OCI-LY1 (cell line): ENCODE measurements at regions not wholly inside any gene's neighbourhood (a gene's known extent, or its start where the extent isn't known, plus 50 kb on each side); places are given as distances from the start of the nearest gene placed in this dataset.

Experiments
- H2AFZ ChIP-seq: fragments of 200-600 bp; sonication (generic), shearing (Covaris generic); 2 replicates; pipeline ENCODE4 v1.6.0; 2014; ENCODE audit warnings: antibody characterized with exemption, mild to moderate bottlenecking, low read length
- H3F3A ChIP-seq: fragments of 200-600 bp; sonication (generic), shearing (Covaris generic); 2 replicates; pipeline ENCODE4 v1.6.0; 2014; ENCODE audit warnings: mild to moderate bottlenecking, antibody characterized with exemption, low read length, moderate library complexity; ENCODE audit not compliant: insufficient read depth
- H3K27ac ChIP-seq: fragments of 200-600 bp; sonication (generic); 2 replicates; pipeline ENCODE4 v1.5.1; 2014; ENCODE audit warnings: low read length, mixed run types, mild to moderate bottlenecking, low read depth; ENCODE audit not compliant: poor library complexity, severe bottlenecking
- H3K27me3 ChIP-seq: fragments of 200-600 bp; sonication (generic); 2 replicates; pipeline ENCODE4 v1.6.0; 2014; ENCODE audit warnings: antibody characterized with exemption, mild to moderate bottlenecking, low read length, moderate library complexity; ENCODE audit not compliant: insufficient read depth
- H3K36me3 ChIP-seq: fragments of 200-600 bp; sonication (generic); 2 replicates; pipeline ENCODE4 v1.6.1; 2014; ENCODE audit warnings: mild to moderate bottlenecking, antibody characterized with exemption, low read length, moderate library complexity, mixed read lengths; ENCODE audit not compliant: insufficient read depth
- H3K4me1 ChIP-seq: fragments of 200-600 bp; sonication (generic); 2 replicates; pipeline ENCODE4 v1.5.1; 2014; ENCODE audit warnings: mild to moderate bottlenecking, low read length, moderate library complexity; ENCODE audit not compliant: insufficient read depth, severe bottlenecking
- H3K4me2 ChIP-seq: fragments of 200-600 bp; sonication (generic), shearing (Covaris generic); 2 replicates; pipeline ENCODE4 v1.6.1; 2014; ENCODE audit warnings: low read length
- H3K4me3 ChIP-seq: fragments of 200-600 bp; sonication (generic); 2 replicates; pipeline ENCODE4 v1.5.1; 2014; ENCODE audit warnings: low read length, low read depth, mild to moderate bottlenecking, mixed read lengths; ENCODE audit not compliant: poor library complexity, severe bottlenecking
- H3K79me2 ChIP-seq: fragments of 200-600 bp; shearing (Covaris generic); 2 replicates; pipeline ENCODE4 v1.6.1; 2016; ENCODE audit warnings: mixed run types, low read length, mixed read lengths; ENCODE audit not compliant: insufficient read depth
- H3K9ac ChIP-seq: fragments of 200-600 bp; sonication (generic), shearing (Covaris generic); 2 replicates; pipeline ENCODE4 v1.6.1; 2014; ENCODE audit warnings: mild to moderate bottlenecking, low read length, mixed read lengths
- H3K9me2 ChIP-seq: fragments of 200-600 bp; sonication (generic), shearing (Covaris generic); 2 replicates; pipeline ENCODE4 v1.6.1; 2014; ENCODE audit warnings: low read depth, mild to moderate bottlenecking, low read length, mixed read lengths
- H3K9me3 ChIP-seq: fragments of 200-600 bp; shearing (Covaris generic); 2 replicates; pipeline ENCODE4 v1.6.1; 2014; ENCODE audit warnings: low read length, mixed read lengths
- H4K20me1 ChIP-seq: fragments of 200-600 bp; sonication (generic), shearing (Covaris generic); 2 replicates; pipeline ENCODE4 v1.6.0; 2016; ENCODE audit warnings: mild to moderate bottlenecking, low read length; ENCODE audit not compliant: insufficient read depth
- CTCF ChIP-seq: fragments of 200-600 bp; sonication (generic), shearing (Covaris generic); IDR thresholded peaks from 2 replicates; pipeline ENCODE4 v1.5.1; 2017; ENCODE audit warnings: mild to moderate bottlenecking, antibody characterized with exemption, low read length, moderate library complexity, mixed read lengths
- EZH2 ChIP-seq: fragments of 200-600 bp; sonication (generic), shearing (Covaris generic); IDR thresholded peaks from 2 replicates; pipeline ENCODE4 v1.8.0; 2017; ENCODE audit warnings: borderline replicate concordance, mixed run types, mild to moderate bottlenecking, antibody characterized with exemption, low read length, moderate library complexity, mixed read lengths

- Histone ChIP-seq H3K27ac (no peak overlapping the region), H2AFZ (no peak overlapping the region), H3K79me2 (no peaks in the 10 kb centered on the region), H3K36me3 (no peaks in the 10 kb centered on the region), H3F3A (no peaks in the 10 kb centered on the region), H3K9ac (no peak overlapping the region), H3K4me3 (no peak overlapping the region), H3K9me3 (no peaks in the 10 kb centered on the region), H3K4me2 (no peak overlapping the region), H4K20me1 (no peaks in the 10 kb centered on the region), H3K9me2 (no peaks in the 10 kb centered on the region), H3K4me1 (no peaks in the 10 kb centered on the region), H3K27me3 (no peaks in the 10 kb centered on the region)
- TF ChIP-seq EZH2 (no peak), CTCF (no peak)
Measured at GRCh38 chr2:15700599-15701340, 109.1 kb downstream of the DDX1 start.

GRCh38 chr2:15701341-15701907, 109.8 kb downstream of the DDX1 start:
- H4K20me1 ChIP-seq, result no peaks in the 10 kb centered on the region
- no peak overlapping the region for H3K4me3 ChIP-seq
- no peaks in the 10 kb centered on the region for H3K36me3 ChIP-seq
- no peaks in the 10 kb centered on the region for H3K9me3 ChIP-seq
- H3K4me2 ChIP-seq, result no peak overlapping the region
- H3K9me2 ChIP-seq, result no peaks in the 10 kb centered on the region
- H3F3A ChIP-seq, result no peaks in the 10 kb centered on the region
- H3K4me1 ChIP-seq, result no peaks in the 10 kb centered on the region
- H2AFZ ChIP-seq, result no peak overlapping the region
- H3K27ac ChIP-seq, result no peak overlapping the region
- no peaks in the 10 kb centered on the region for H3K79me2 ChIP-seq
- no peak overlapping the region for H3K9ac ChIP-seq
- no peaks in the 10 kb centered on the region for H3K27me3 ChIP-seq
- TF ChIP-seq EZH2 (no peak), CTCF (no peak)

- Histone ChIP-seq H3K36me3 (no peaks in the 10 kb centered on the region), H3K27ac (no peak overlapping the region)
- TF ChIP-seq EZH2 (no peak), CTCF (no peak)
Measured at GRCh38 chr2:15701991-15702390, 110.3 kb downstream of the DDX1 start.

More at GRCh38 chr2:15701991-15702390, 110.3 kb downstream of the DDX1 start:
- Histone ChIP-seq H4K20me1 (no peaks in the 10 kb centered on the region), H3K9me2 (no peaks in the 10 kb centered on the region), H3K4me3 (no peak overlapping the region), H3K9me3 (no peaks in the 10 kb centered on the region), H2AFZ (no peak overlapping the region), H3F3A (no peaks in the 10 kb centered on the region), H3K9ac (no peak overlapping the region), H3K4me2 (no peak overlapping the region), H3K79me2 (no peaks in the 10 kb centered on the region), H3K4me1 (no peaks in the 10 kb centered on the region), H3K27me3 (no peaks in the 10 kb centered on the region)
